AG09309 (cell line): ENCODE measurements at regions not wholly inside any gene's neighbourhood (a gene's known extent, or its start where the extent isn't known, plus 50 kb on each side); places are given as distances from the start of the nearest gene placed in this dataset.

ENCODE experiments used
- DNase-seq: peaks from one replicate; pipeline ENCODE4 v3.0.0-alpha.2; 2010; ENCODE audit warnings: low read depth
- H3K4me3 ChIP-seq: 2 replicates; pipeline ENCODE4 v1.5.1; 2011; ENCODE audit warnings: mild to moderate bottlenecking, low read depth, low read length, moderate library complexity; ENCODE audit not compliant: control insufficient read depth
- TF ChIP-seq, protein P1 (sequence below): IDR thresholded peaks from 2 replicates; pipeline ENCODE4 v1.5.1; 2011; ENCODE audit warnings: mild to moderate bottlenecking, low read depth, low read length, inconsistent platforms; ENCODE audit not compliant: insufficient read depth, control insufficient read depth; ENCODE audit errors: missing control alignments

- DNase-seq: no peak
- TF ChIP-seq, protein P1, sequence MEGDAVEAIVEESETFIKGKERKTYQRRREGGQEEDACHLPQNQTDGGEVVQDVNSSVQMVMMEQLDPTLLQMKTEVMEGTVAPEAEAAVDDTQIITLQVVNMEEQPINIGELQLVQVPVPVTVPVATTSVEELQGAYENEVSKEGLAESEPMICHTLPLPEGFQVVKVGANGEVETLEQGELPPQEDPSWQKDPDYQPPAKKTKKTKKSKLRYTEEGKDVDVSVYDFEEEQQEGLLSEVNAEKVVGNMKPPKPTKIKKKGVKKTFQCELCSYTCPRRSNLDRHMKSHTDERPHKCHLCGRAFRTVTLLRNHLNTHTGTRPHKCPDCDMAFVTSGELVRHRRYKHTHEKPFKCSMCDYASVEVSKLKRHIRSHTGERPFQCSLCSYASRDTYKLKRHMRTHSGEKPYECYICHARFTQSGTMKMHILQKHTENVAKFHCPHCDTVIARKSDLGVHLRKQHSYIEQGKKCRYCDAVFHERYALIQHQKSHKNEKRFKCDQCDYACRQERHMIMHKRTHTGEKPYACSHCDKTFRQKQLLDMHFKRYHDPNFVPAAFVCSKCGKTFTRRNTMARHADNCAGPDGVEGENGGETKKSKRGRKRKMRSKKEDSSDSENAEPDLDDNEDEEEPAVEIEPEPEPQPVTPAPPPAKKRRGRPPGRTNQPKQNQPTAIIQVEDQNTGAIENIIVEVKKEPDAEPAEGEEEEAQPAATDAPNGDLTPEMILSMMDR: no peak
- no peak overlapping the region for H3K4me3 ChIP-seq
Measured at GRCh38 chr13:68261105-68261504, 1031.0 kb upstream of the PCDH9 start.

- no peak for DNase-seq
- no peak overlapping the region for H3K4me3 ChIP-seq
- TF ChIP-seq, protein P1: no peak
Measured at GRCh38 chr13:68257111-68257842, 1027.1 kb upstream of the PCDH9 start.

- DNase-seq: no peak
Measured at GRCh38 chr13:68254151-68254550, 1024.0 kb upstream of the PCDH9 start.

GRCh38 chr13:68234274-68234673 lies 1004.1 kb upstream of the PCDH9 start:
- no peak overlapping the region for H3K4me3 ChIP-seq
- DNase-seq: no peak

More at GRCh38 chr13:68254151-68254550, 1024.0 kb upstream of the PCDH9 start:
- no peak overlapping the region for H3K4me3 ChIP-seq
- TF ChIP-seq, protein P1: no peak

DNA sequence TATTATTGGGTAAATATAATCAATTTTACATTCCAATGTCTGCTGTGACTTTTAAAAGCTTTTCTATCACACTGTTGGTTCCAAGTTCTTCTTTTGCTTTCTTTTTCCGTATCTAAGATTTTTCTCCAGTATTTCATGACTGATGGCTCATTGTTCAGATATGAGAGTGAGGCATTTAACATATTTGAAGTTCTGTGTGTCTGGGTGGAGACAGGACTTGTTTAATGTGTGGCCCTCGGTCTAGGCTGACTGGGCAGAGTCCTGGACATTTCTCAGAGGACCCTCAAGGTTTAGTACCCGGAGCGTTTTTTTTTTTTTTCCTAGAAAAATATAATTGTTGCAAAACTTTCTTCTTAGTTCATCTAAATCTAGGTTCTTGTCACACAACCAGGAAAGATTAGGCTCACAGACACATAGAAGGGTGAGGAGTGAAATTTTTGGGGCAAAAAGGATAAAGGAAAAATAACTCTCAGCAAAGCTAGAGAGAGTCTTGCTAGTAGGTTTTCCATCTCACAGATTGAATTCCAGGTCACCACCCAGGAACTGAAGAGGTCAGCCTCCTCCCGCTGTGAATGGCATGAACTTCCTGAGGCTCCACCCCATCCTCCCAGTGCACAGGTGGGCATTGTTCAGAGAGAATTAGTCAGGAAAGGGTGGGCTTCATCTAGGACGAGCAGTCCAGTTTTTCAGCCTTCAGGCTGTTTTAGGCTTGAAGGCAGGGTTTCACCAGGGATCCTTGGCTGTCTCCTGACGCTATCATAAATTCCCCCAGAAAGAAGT lies 1002.4 kb upstream of the PCDH9 start:
- H3K4me3 ChIP-seq: no peak overlapping the region
- DNase-seq: no peak
- TF ChIP-seq, protein P1: no peak

More at GRCh38 chr13:68234274-68234673, 1004.1 kb upstream of the PCDH9 start:
- TF ChIP-seq, protein P1: no peak

DNA sequence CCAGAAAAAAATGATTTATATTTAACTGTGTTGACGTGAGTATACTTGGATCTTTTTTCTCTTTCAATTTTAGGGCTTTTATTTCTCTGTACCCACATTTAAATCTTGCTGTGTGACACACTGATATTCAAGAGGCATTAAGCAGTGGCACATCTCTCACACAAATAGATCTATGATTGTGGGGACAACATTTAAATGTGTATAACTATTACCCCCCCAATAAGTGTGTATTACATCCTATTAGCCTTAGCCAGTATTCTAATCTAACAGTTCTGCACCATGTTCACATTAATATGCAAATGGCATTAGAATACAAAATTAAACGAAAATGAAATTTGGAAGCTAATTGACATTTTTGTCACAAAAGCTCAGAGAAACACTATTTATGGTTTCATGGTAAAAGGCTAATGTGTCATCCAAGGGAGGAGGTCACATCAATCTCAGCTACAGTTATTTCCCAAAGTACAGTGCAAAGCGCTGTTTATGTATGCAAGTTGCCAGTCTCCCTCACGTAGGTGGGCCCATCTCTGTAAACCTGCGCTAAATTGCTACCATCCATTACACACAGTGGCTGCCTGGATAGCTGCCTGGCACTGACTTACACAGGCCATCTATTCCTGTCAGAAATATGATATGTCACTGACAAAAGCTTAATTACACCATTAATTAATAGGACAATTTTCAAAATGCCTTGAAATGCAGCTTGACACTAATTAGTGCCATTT lies 984.7 kb upstream of the PCDH9 start:
- DNase-seq: no peak
- H3K4me3 ChIP-seq: no peak overlapping the region
- TF ChIP-seq, protein P1: no peak
